Fibroblast of lung (primary cell): ENCODE measurements at regions not wholly inside any gene's neighbourhood (a gene's known extent, or its start where the extent isn't known, plus 50 kb on each side); places are given as distances from the start of the nearest gene placed in this dataset.

Source experiments
- CTCF ChIP-seq, 2 donors: IDR thresholded peaks in 1 of 2; conservative IDR thresholded peaks in 1 of 2; 1 replicate in 1 of 2; 2 replicates in 1 of 2; pipeline ENCODE4 v1.5.1; 2011 to 2012; ENCODE audit warnings: low read length in 2 of 2, control low read depth in 1 of 2, inconsistent platforms in 1 of 2, low read depth in 1 of 2, mild to moderate bottlenecking in 1 of 2
- EZH2 ChIP-seq: IDR thresholded peaks from 2 replicates; pipeline ENCODE4 v1.5.1; 2012; ENCODE audit warnings: low read length, control low read depth, mild to moderate bottlenecking; ENCODE audit errors: missing control alignments

DNA sequence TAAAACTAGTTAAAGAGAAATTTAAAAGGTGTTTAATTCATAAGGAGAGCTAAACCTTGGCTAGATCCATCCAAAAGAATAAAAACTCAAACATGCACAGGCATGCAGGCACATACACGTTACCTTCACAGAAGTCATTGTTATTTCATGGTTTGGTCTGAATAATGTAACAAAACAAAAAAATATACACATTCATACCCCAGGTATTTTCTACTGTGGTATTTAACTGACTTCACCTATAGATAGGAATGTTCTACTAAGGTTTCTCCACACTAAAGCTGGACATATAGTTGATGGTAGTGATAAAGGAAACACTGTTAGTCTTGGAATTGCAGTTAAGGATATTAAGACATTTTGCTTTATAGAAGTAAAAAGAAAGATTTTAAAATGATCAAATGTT, 283.6 kb upstream of the PCDH10 start:
- TF ChIP-seq CTCF (conservative IDR thresholded peaks at IDR 0.05 in 1 of 2, IDR thresholded peaks at IDR 0.05 in 1 of 2; ENCODE audit: low read depth in 1 of 2, low read length in 2 of 2) (no peak), EZH2 (no peak)
